Thoracic aorta (tissue), 2 donors: ENCODE measurements at regions not wholly inside any gene's neighbourhood (a gene's known extent, or its start where the extent isn't known, plus 50 kb on each side); places are given as distances from the start of the nearest gene placed in this dataset.

Source experiments
- ATAC-seq: fragments of 150-250 bp; one replicate; pipeline ENCODE4 v1.8.0; 2017; ENCODE audit warnings: low read depth; ENCODE audit not compliant: insufficient number of reproducible peaks, low FRiP score
- DNase-seq: peaks from one replicate; pipeline ENCODE4 v3.0.0-alpha.2; 2020; ENCODE audit warnings: low spot score
- H3K27ac ChIP-seq, 2 donors: fragments of 200-600 bp; sonication (generic); 1 replicate in 1 of 2; 2 replicates in 1 of 2; pipeline ENCODE4 v1.5.1; 2016; ENCODE audit warnings: mild to moderate bottlenecking in 2 of 2, moderate library complexity in 2 of 2
- H3K27me3 ChIP-seq: fragments of 200-600 bp; sonication (generic); replicated peaks from 2 replicates; pipeline ENCODE4 v1.6.0; 2016; ENCODE audit warnings: mild to moderate bottlenecking; ENCODE audit not compliant: insufficient read depth
- H3K36me3 ChIP-seq: fragments of 200-600 bp; sonication (generic); one replicate; pipeline ENCODE4 v1.5.1; 2016
- H3K4me1 ChIP-seq, 2 donors: fragments of 200-600 bp; sonication (generic); 1 replicate in 1 of 2; 2 replicates in 1 of 2; pipeline versions ENCODE4 v1.5.1 to v1.6.0; 2016; ENCODE audit warnings: low read depth in 2 of 2, mild to moderate bottlenecking in 1 of 2; ENCODE audit not compliant: control insufficient read depth in 1 of 2
- H3K4me3 ChIP-seq: fragments of 200-600 bp; sonication (generic); 2 replicates; pipeline ENCODE4 v1.5.1; 2016; ENCODE audit warnings: mild to moderate bottlenecking
- H3K9me3 ChIP-seq: fragments of 200-600 bp; sonication (generic); 2 replicates; pipeline ENCODE4 v1.5.1; 2016
- CTCF ChIP-seq: fragments of 200-600 bp; sonication (generic); IDR thresholded peaks from one replicate; pipeline ENCODE4 v1.5.1; 2019; ENCODE audit warnings: antibody characterized with exemption

GRCh38 chr13:55534306-55534705 is 1606.4 kb upstream of the PRR20A start:
- Histone ChIP-seq H3K27me3 (no peaks in the 10 kb centered on the region), H3K4me3 (no peak overlapping the region), H3K27ac (no peak overlapping the region), H3K36me3 (no peaks in the 10 kb centered on the region), H3K9me3 (no peaks in the 10 kb centered on the region), H3K4me1 (no peaks in the 10 kb centered on the region)
- no peak for ATAC-seq
- no peak for TF ChIP-seq CTCF
- no peak for DNase-seq

GRCh38 chr13:55538424-55538823 is 1602.3 kb upstream of the PRR20A start:
- no peaks in the 10 kb centered on the region for H3K27me3 ChIP-seq
- H3K9me3 ChIP-seq = no peaks in the 10 kb centered on the region
- no peaks in the 10 kb centered on the region for H3K4me1 ChIP-seq
- TF ChIP-seq CTCF = no peak
- no peak for DNase-seq
- H3K27ac ChIP-seq = no peak overlapping the region
- H3K4me3 ChIP-seq = no peak overlapping the region
- no peak for ATAC-seq
- no peaks in the 10 kb centered on the region for H3K36me3 ChIP-seq

- Histone ChIP-seq H3K36me3 (no peaks in the 10 kb centered on the region), H3K9me3 (no peaks in the 10 kb centered on the region), H3K4me1 (no peaks in the 10 kb centered on the region), H3K4me3 (no peak overlapping the region), H3K27ac (no peak overlapping the region), H3K27me3 (no peaks in the 10 kb centered on the region)
- DNase-seq (no peak), ATAC-seq (no peak)
- TF ChIP-seq CTCF = no peak
Observed at GRCh38 chr13:55543053-55543452, 1597.7 kb upstream of the PRR20A start.

- H3K27me3 ChIP-seq = no peaks in the 10 kb centered on the region
- DNase-seq = no peak
Observed at GRCh38 chr13:55550624-55551023, 1590.1 kb upstream of the PRR20A start.

GRCh38 chr13:55553701-55554100 is 1587.0 kb upstream of the PRR20A start:
- DNase-seq = no peak
- Histone ChIP-seq H3K36me3 (no peaks in the 10 kb centered on the region), H3K9me3 (no peaks in the 10 kb centered on the region), H3K4me1 (no peaks in the 10 kb centered on the region), H3K27me3 (no peaks in the 10 kb centered on the region), H3K4me3 (no peak overlapping the region), H3K27ac (no peak overlapping the region)
- no peak for TF ChIP-seq CTCF
- ATAC-seq = no peak

More at GRCh38 chr13:55550624-55551023, 1590.1 kb upstream of the PRR20A start:
- no peaks in the 10 kb centered on the region for H3K9me3 ChIP-seq
- H3K4me1 ChIP-seq = no peaks in the 10 kb centered on the region
- no peak for ATAC-seq
- no peak overlapping the region for H3K27ac ChIP-seq
- no peak for TF ChIP-seq CTCF
- H3K4me3 ChIP-seq = no peak overlapping the region
- no peaks in the 10 kb centered on the region for H3K36me3 ChIP-seq
